ENCODE measurements at regions not wholly inside any gene's neighbourhood (a gene's known extent, or its start where the extent isn't known, plus 50 kb on each side); places are given as distances from the start of the nearest gene placed in this dataset.

DNA sequence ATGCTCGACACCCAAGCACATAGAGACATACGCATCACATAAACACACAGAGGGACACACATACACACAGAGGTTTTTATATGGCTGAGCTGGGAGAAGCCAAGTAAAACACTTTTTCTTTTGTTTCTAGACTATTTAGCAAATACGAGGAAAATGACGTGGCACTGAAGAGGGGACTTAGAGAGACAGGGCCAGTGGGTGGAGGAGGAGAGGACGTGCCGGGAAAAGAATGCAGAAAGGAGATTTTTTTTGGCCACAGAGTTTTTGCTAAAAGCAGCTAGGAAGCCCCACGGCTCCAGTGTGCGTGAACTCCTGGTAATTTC, 168.5 kb upstream of the KLF7 start:
- TF ChIP-seq, protein P1, sequence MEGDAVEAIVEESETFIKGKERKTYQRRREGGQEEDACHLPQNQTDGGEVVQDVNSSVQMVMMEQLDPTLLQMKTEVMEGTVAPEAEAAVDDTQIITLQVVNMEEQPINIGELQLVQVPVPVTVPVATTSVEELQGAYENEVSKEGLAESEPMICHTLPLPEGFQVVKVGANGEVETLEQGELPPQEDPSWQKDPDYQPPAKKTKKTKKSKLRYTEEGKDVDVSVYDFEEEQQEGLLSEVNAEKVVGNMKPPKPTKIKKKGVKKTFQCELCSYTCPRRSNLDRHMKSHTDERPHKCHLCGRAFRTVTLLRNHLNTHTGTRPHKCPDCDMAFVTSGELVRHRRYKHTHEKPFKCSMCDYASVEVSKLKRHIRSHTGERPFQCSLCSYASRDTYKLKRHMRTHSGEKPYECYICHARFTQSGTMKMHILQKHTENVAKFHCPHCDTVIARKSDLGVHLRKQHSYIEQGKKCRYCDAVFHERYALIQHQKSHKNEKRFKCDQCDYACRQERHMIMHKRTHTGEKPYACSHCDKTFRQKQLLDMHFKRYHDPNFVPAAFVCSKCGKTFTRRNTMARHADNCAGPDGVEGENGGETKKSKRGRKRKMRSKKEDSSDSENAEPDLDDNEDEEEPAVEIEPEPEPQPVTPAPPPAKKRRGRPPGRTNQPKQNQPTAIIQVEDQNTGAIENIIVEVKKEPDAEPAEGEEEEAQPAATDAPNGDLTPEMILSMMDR (IDR thresholded peaks at IDR 0.05; ENCODE audit: low read depth, low read length): no peak
- in situ Hi-C loops (cut with HindIII; ENCODE audit: low sequenced_read_pairs): no loop called here
- DNase-seq (ENCODE audit: low read depth, low spot score): no peak
- peak overlapping the region; percentile 36 for H3K4me3 ChIP-seq (ENCODE audit: low read depth, low read length)

- peak; percentile 99 for DNase-seq (ENCODE audit: low read depth, low spot score)
- in situ Hi-C loops (cut with HindIII; ENCODE audit: low sequenced_read_pairs): no loop called here
- TF ChIP-seq, protein P1 (IDR thresholded peaks at IDR 0.05; ENCODE audit: low read depth, low read length): no peak
- peak overlapping the region; percentile 36 for H3K4me3 ChIP-seq (ENCODE audit: low read depth, low read length)
Observed at GRCh38 chr2:207334624-207335371, 169.1 kb upstream of the KLF7 start.

GRCh38 chr2:207337234-207338219, 171.8 kb upstream of the KLF7 start:
- DNase-seq (ENCODE audit: low read depth, low spot score): peak; percentile 53
- no peak overlapping the region for H3K4me3 ChIP-seq (ENCODE audit: low read depth, low read length)
- TF ChIP-seq, protein P1 (IDR thresholded peaks at IDR 0.05; ENCODE audit: low read depth, low read length): no peak
- in situ Hi-C loops (cut with HindIII; ENCODE audit: low sequenced_read_pairs): no loop called here

- DNase-seq (ENCODE audit: low read depth, low spot score): no peak
- TF ChIP-seq, protein P1 (IDR thresholded peaks at IDR 0.05; ENCODE audit: low read depth, low read length): no peak
- no peak overlapping the region for H3K4me3 ChIP-seq (ENCODE audit: low read depth, low read length)
- in situ Hi-C loops (cut with HindIII; ENCODE audit: low sequenced_read_pairs): no loop called here
Observed at GRCh38 chr2:207338220-207338607, 172.5 kb upstream of the KLF7 start.

DNA sequence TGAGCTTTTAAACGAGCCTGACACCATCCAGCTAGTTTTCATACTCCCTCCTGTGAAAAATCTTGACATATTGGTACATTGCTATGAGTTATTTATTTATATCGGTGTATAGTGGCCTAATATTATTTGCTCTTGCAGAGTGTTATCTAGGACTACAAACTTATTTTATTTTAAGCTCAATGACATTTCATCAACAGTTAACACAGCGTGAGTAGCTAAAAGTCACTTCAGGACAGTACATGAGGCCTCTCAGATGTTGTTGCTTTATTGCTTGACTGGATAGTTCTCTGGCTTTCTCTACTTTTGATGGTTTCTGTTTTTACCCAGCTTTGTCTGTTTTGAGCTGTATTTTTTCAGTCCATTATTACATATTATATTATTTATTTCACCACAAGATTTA, 172.9 kb upstream of the KLF7 start:
- DNase-seq (ENCODE audit: low read depth, low spot score): no peak
- TF ChIP-seq, protein P1 (IDR thresholded peaks at IDR 0.05; ENCODE audit: low read depth, low read length): no peak
- in situ Hi-C loops (cut with HindIII; ENCODE audit: low sequenced_read_pairs): no loop called here
- no peak overlapping the region for H3K4me3 ChIP-seq (ENCODE audit: low read depth, low read length)

GRCh38 chr2:207341112-207341750, 175.5 kb upstream of the KLF7 start:
- TF ChIP-seq, protein P1 (IDR thresholded peaks at IDR 0.05; ENCODE audit: low read depth, low read length): no peak
- DNase-seq (ENCODE audit: low read depth, low spot score): no peak
- no peak overlapping the region for H3K4me3 ChIP-seq (ENCODE audit: low read depth, low read length)
- in situ Hi-C loops (cut with HindIII; ENCODE audit: low sequenced_read_pairs): no loop called here

Measured in astrocyte of the spinal cord (primary cell).